ENCODE measurements at regions not wholly inside any gene's neighbourhood (a gene's known extent, or its start where the extent isn't known, plus 50 kb on each side); places are given as distances from the start of the nearest gene placed in this dataset.

DNA sequence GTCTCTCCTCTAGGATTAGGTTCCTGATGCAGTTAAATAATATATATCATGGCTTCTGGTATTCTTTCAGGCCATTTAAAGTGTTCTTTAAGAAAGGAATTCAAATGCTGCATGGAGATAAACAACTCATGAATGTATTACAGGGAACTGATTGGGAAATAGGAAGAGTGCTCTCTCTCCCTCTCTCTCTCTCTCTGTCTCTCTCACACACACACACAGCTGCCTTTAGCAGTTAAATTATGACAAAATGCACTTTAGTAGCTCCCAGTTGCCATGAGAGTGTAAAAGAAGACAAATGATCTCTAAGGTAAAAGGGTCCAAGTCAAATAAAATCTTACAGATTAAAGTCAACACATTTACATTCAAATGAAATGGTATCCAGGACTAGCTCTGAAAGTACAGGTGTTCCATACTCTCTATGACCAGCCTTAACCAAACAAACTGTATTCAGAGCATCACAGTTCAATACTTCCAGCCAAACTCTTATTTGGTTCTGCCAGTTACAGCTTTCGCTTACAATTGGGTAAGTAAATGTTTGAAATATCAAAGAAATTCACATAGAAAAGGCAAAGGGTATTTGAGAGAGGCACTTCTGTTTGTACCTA, 94.7 kb upstream of the CXXC4 start:
- Histone ChIP-seq H3K27me3 (ENCODE audit: low read length) (no peaks in the 10 kb centered on the region), H3F3A (ENCODE audit: insufficient read depth) (no peaks in the 10 kb centered on the region), H3K9ac (ENCODE audit: low read length) (no peak overlapping the region), H3K9me3 (ENCODE audit: insufficient read depth, low read length) (no peaks in the 10 kb centered on the region), H3K36me3 (ENCODE audit: low read length) (no peaks in the 10 kb centered on the region), H3K79me2 (ENCODE audit: insufficient read depth, low read length) (no peaks in the 10 kb centered on the region), H2AFZ (ENCODE audit: low read depth, low read length, severe bottlenecking) (no peak overlapping the region), H3K9me2 (replicated peaks; ENCODE audit: insufficient read depth, low read length) (no peaks in the 10 kb centered on the region), H3K27ac (ENCODE audit: low read depth, low read length) (no peak overlapping the region), H4K20me1 (ENCODE audit: low read depth, low read length) (no peaks in the 10 kb centered on the region), H3K4me2 (ENCODE audit: low read depth, low read length, poor library complexity, severe bottlenecking) (no peak overlapping the region), H3K4me3 (ENCODE audit: insufficient read depth, low read length, poor library complexity, severe bottlenecking) (no peak overlapping the region)
- TF ChIP-seq CTCF (IDR thresholded peaks at IDR 0.05; ENCODE audit: insufficient read depth, low read length, poor library complexity, severe bottlenecking) (no peak), EZH2phosphoT487 (conservative IDR thresholded peaks at IDR 0.05; ENCODE audit: low read length) (no peak)

DNA sequence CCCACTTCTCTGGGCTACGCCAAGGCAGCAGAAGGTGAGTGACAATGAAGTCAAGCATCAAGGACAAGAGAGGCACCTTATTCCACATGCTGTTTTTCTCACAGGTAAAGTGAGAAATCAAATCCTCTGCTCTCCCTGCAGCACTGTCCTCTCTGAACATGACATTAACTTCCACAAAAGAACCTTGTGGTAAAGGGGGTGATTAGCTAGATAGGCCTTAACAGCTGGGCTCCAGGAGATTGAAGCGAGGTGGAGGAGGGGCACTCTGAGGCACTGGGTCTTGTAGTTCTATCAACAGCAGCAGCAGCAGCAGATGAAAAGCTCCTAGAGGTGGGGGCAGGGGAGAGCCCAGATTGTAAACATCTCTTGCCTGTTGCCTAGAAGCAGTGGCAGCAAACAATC, 96.8 kb upstream of the CXXC4 start:
- no peaks in the 10 kb centered on the region for H3K79me2 ChIP-seq (ENCODE audit: insufficient read depth, low read length)
- no peak overlapping the region for H3K4me3 ChIP-seq (ENCODE audit: insufficient read depth, low read length, poor library complexity, severe bottlenecking)
- no peaks in the 10 kb centered on the region for H3K9me2 ChIP-seq (replicated peaks; ENCODE audit: insufficient read depth, low read length)
- H3F3A ChIP-seq (ENCODE audit: insufficient read depth) = no peaks in the 10 kb centered on the region
- H3K9me3 ChIP-seq (ENCODE audit: insufficient read depth, low read length) = no peaks in the 10 kb centered on the region
- no peak overlapping the region for H3K4me2 ChIP-seq (ENCODE audit: low read depth, low read length, poor library complexity, severe bottlenecking)
- no peak overlapping the region for H2AFZ ChIP-seq (ENCODE audit: low read depth, low read length, severe bottlenecking)
- H3K9ac ChIP-seq (ENCODE audit: low read length) = no peak overlapping the region
- TF ChIP-seq EZH2phosphoT487 (conservative IDR thresholded peaks at IDR 0.05; ENCODE audit: low read length) (no peak), CTCF (IDR thresholded peaks at IDR 0.05; ENCODE audit: insufficient read depth, low read length, poor library complexity, severe bottlenecking) (no peak)
- no peaks in the 10 kb centered on the region for H3K27me3 ChIP-seq (ENCODE audit: low read length)
- no peak overlapping the region for H3K27ac ChIP-seq (ENCODE audit: low read depth, low read length)
- no peaks in the 10 kb centered on the region for H3K36me3 ChIP-seq (ENCODE audit: low read length)
- H4K20me1 ChIP-seq (ENCODE audit: low read depth, low read length) = no peaks in the 10 kb centered on the region

DNA sequence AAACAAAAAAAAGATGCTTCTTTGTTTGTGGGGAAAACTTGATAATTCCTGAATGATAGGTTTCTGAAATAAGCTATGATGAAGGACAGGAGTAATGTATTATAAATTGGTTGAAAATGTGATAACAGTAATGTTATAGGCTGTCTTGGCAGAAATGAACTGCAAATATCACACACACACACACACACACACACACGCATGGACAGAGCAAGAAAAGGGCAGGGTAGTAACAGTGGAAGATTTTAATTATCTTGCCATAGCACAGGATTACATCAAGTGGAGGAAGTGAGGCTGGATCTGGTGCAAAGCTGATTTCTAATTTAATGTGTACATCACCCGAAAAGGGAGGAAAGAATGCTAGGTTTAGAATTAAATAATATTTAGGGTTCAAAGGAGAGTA, 97.5 kb upstream of the CXXC4 start:
- Histone ChIP-seq H3K4me3 (ENCODE audit: insufficient read depth, low read length, poor library complexity, severe bottlenecking) (no peak overlapping the region), H3K36me3 (ENCODE audit: low read length) (no peaks in the 10 kb centered on the region), H3K27ac (ENCODE audit: low read depth, low read length) (no peak overlapping the region), H3K9me2 (replicated peaks; ENCODE audit: insufficient read depth, low read length) (no peaks in the 10 kb centered on the region), H3K4me2 (ENCODE audit: low read depth, low read length, poor library complexity, severe bottlenecking) (no peak overlapping the region), H4K20me1 (ENCODE audit: low read depth, low read length) (no peaks in the 10 kb centered on the region), H3K9me3 (ENCODE audit: insufficient read depth, low read length) (no peaks in the 10 kb centered on the region), H3K9ac (ENCODE audit: low read length) (no peak overlapping the region), H3K27me3 (ENCODE audit: low read length) (no peaks in the 10 kb centered on the region), H3K79me2 (ENCODE audit: insufficient read depth, low read length) (no peaks in the 10 kb centered on the region), H3F3A (ENCODE audit: insufficient read depth) (no peaks in the 10 kb centered on the region), H2AFZ (ENCODE audit: low read depth, low read length, severe bottlenecking) (no peak overlapping the region)
- TF ChIP-seq EZH2phosphoT487 (conservative IDR thresholded peaks at IDR 0.05; ENCODE audit: low read length) = no peak
- no peak for TF ChIP-seq CTCF (IDR thresholded peaks at IDR 0.05; ENCODE audit: insufficient read depth, low read length, poor library complexity, severe bottlenecking)

Data from SU-DHL-6 (cell line).